Uterus (tissue), 3 donors: ENCODE measurements at regions not wholly inside any gene's neighbourhood (a gene's known extent, or its start where the extent isn't known, plus 50 kb on each side); places are given as distances from the start of the nearest gene placed in this dataset.

Source experiments
- DNase-seq, 2 donors: peaks; one replicate each; pipeline ENCODE4 v3.0.0-alpha.2; 2019 to 2020
- H3K27ac ChIP-seq, 2 donors: fragments of 200-600 bp; sonication (generic); 1 replicate in 1 of 2; 2 replicates in 1 of 2; pipeline ENCODE4 v1.5.1; 2016 to 2018
- H3K27me3 ChIP-seq, 2 donors: fragments of 200-600 bp; sonication (generic); one replicate each; pipeline ENCODE4 v1.5.1; 2018 to 2019; ENCODE audit warnings: control low read depth in 1 of 2
- H3K36me3 ChIP-seq, 2 donors: fragments of 200-600 bp; sonication (generic); one replicate each; pipeline ENCODE4 v1.5.1; 2019; ENCODE audit warnings: control low read depth in 1 of 2
- H3K4me1 ChIP-seq, 2 donors: fragments of 200-600 bp; sonication (generic); one replicate each; pipeline ENCODE4 v1.5.1; 2018 to 2019; ENCODE audit warnings: control low read depth in 1 of 2
- H3K4me3 ChIP-seq, 2 donors: fragments of 200-600 bp; sonication (generic); 1 replicate in 1 of 2; 2 replicates in 1 of 2; pipeline ENCODE4 v1.5.1; 2018 to 2019; ENCODE audit warnings: mild to moderate bottlenecking in 1 of 2
- H3K9me3 ChIP-seq, 2 donors: fragments of 200-600 bp; sonication (generic); one replicate each; pipeline ENCODE4 v1.5.1; 2019; ENCODE audit warnings: control low read depth in 1 of 2
- CTCF ChIP-seq, 4 experiments: fragments of 200-600 bp in 2 of 4; fragments of 450-650 bp in 2 of 4; sonication (generic) in 2 of 4; IDR thresholded peaks; one replicate each; pipeline ENCODE4 v1.5.1; 2016 to 2019; ENCODE audit warnings: antibody characterized with exemption in 4 of 4, mild to moderate bottlenecking in 2 of 4, moderate library complexity in 1 of 4
- POLR2A ChIP-seq, 2 donors: fragments of 450-650 bp; IDR thresholded peaks; one replicate each; pipeline ENCODE4 v1.6.1; 2016; ENCODE audit warnings: antibody characterized with exemption in 2 of 2, mild to moderate bottlenecking in 1 of 2, moderate library complexity in 1 of 2
- intact Hi-C: fragments of 100-400 bp; cut with DNase I; formaldehyde crosslinking; loops from one replicate; pipeline ENCODE4 v1.15.1; 2023; ENCODE audit warnings: low total_unique reads
- donor health status: DM: yes; HTN: yes; CAD: no.

GRCh38 chr5:105288946-105289345 is 1726.4 kb upstream of the NUDT12 start:
- no peak overlapping the region for H3K27ac ChIP-seq
- no peaks in the 10 kb centered on the region for H3K36me3 ChIP-seq
- no peak for DNase-seq
- intact Hi-C loops, result no loop called here
- H3K27me3 ChIP-seq, result no peaks in the 10 kb centered on the region
- TF ChIP-seq CTCF (IDR thresholded peaks at IDR 0.05) (no peak), POLR2A (IDR thresholded peaks at IDR 0.05) (no peak)
- no peaks in the 10 kb centered on the region for H3K4me1 ChIP-seq
- H3K9me3 ChIP-seq, result no peaks in the 10 kb centered on the region
- H3K4me3 ChIP-seq, result no peak overlapping the region

- DNase-seq, result no peak
- intact Hi-C loops, result no loop called here
- no peak overlapping the region for H3K27ac ChIP-seq
- H3K27me3 ChIP-seq, result no peaks in the 10 kb centered on the region
- H3K9me3 ChIP-seq, result no peaks in the 10 kb centered on the region
- H3K4me3 ChIP-seq, result no peak overlapping the region
- no peak for TF ChIP-seq POLR2A (IDR thresholded peaks at IDR 0.05)
- TF ChIP-seq CTCF (IDR thresholded peaks at IDR 0.05), result no peak
- H3K36me3 ChIP-seq, result no peaks in the 10 kb centered on the region
- no peaks in the 10 kb centered on the region for H3K4me1 ChIP-seq
These were observed 1720.5 kb upstream of the NUDT12 start for GRCh38 chr5:105283134-105283533.

GRCh38 chr5:105274079-105274478 is 1711.5 kb upstream of the NUDT12 start:
- H3K27me3 ChIP-seq, result no peaks in the 10 kb centered on the region
- intact Hi-C loops, result no loop called here
- no peak for DNase-seq
- H3K36me3 ChIP-seq, result no peaks in the 10 kb centered on the region
- no peaks in the 10 kb centered on the region for H3K4me1 ChIP-seq
- no peaks in the 10 kb centered on the region for H3K9me3 ChIP-seq
- H3K4me3 ChIP-seq, result no peak overlapping the region
- TF ChIP-seq CTCF (IDR thresholded peaks at IDR 0.05) (no peak), POLR2A (IDR thresholded peaks at IDR 0.05) (no peak)
- no peak overlapping the region for H3K27ac ChIP-seq

GRCh38 chr5:105263515-105263914 is 1700.9 kb upstream of the NUDT12 start:
- intact Hi-C loops, result no loop called here

GRCh38 chr5:105259581-105260217 is 1697.1 kb upstream of the NUDT12 start:
- H3K4me1 ChIP-seq, result no peaks in the 10 kb centered on the region
- intact Hi-C loops, result no loop called here
- TF ChIP-seq CTCF (IDR thresholded peaks at IDR 0.05), result no peak
- TF ChIP-seq POLR2A (IDR thresholded peaks at IDR 0.05), result no peak
- no peaks in the 10 kb centered on the region for H3K27me3 ChIP-seq
- H3K9me3 ChIP-seq, result no peaks in the 10 kb centered on the region
- H3K36me3 ChIP-seq, result no peaks in the 10 kb centered on the region
- H3K4me3 ChIP-seq, result no peak overlapping the region
- no peak overlapping the region for H3K27ac ChIP-seq
- DNase-seq, result no peak

More at GRCh38 chr5:105263515-105263914, 1700.9 kb upstream of the NUDT12 start:
- TF ChIP-seq POLR2A (IDR thresholded peaks at IDR 0.05) (no peak), CTCF (IDR thresholded peaks at IDR 0.05) (no peak)
- H3K27me3 ChIP-seq, result no peaks in the 10 kb centered on the region
- no peak overlapping the region for H3K4me3 ChIP-seq
- H3K27ac ChIP-seq, result no peak overlapping the region
- H3K36me3 ChIP-seq, result no peaks in the 10 kb centered on the region
- DNase-seq, result no peak
- H3K9me3 ChIP-seq, result no peaks in the 10 kb centered on the region
- no peaks in the 10 kb centered on the region for H3K4me1 ChIP-seq
